Esophagus muscularis mucosa (tissue), 4 donors: ENCODE measurements at regions not wholly inside any gene's neighbourhood (a gene's known extent, or its start where the extent isn't known, plus 50 kb on each side); places are given as distances from the start of the nearest gene placed in this dataset.

Source experiments
- DNase-seq: peaks from one replicate; pipeline ENCODE4 v3.0.0-alpha.2; 2017; ENCODE audit errors: extremely low spot score
- H3K27ac ChIP-seq, 4 donors: fragments of 200-600 bp; sonication (generic); replicated peaks in 1 of 4; 1 replicate in 3 of 4; 2 replicates in 1 of 4; pipeline ENCODE4 v1.5.1; 2016 to 2019; ENCODE audit warnings: mild to moderate bottlenecking in 1 of 4
- H3K27me3 ChIP-seq, 4 donors: fragments of 200-600 bp; sonication (generic); one replicate each; pipeline versions ENCODE4 v1.5.1 to v1.6.0; 2016 to 2019
- H3K36me3 ChIP-seq, 4 donors: fragments of 200-600 bp; sonication (generic); one replicate each; pipeline ENCODE4 v1.5.1; 2016 to 2019
- H3K4me1 ChIP-seq, 4 donors: fragments of 200-600 bp; sonication (generic); one replicate each; pipeline ENCODE4 v1.5.1; 2016 to 2019
- H3K4me3 ChIP-seq, 4 donors: fragments of 200-600 bp; sonication (generic); 1 replicate in 2 of 4; 2 replicates in 2 of 4; pipeline ENCODE4 v1.5.1; 2016 to 2019; ENCODE audit warnings: mild to moderate bottlenecking in 4 of 4, moderate library complexity in 1 of 4
- H3K9me3 ChIP-seq, 4 donors: fragments of 200-600 bp; sonication (generic); 1 replicate in 3 of 4; 2 replicates in 1 of 4; pipeline ENCODE4 v1.5.1; 2016 to 2019
- CTCF ChIP-seq, 3 experiments: fragments of 200-600 bp in 2 of 3; fragments of 450-650 bp in 1 of 3; sonication (generic) in 2 of 3; IDR thresholded peaks; one replicate each; pipeline ENCODE4 v1.5.1; 2017 to 2019; ENCODE audit warnings: antibody characterized with exemption in 3 of 3, mild to moderate bottlenecking in 2 of 3, moderate library complexity in 1 of 3
- EP300 ChIP-seq: sonication (generic); formaldehyde crosslinking; IDR thresholded peaks from one replicate; pipeline ENCODE4 v1.6.1; 2017; ENCODE audit warnings: antibody characterized with exemption
- POLR2A ChIP-seq: fragments of 450-650 bp; IDR thresholded peaks from one replicate; pipeline ENCODE4 v1.6.1; 2017; ENCODE audit warnings: antibody characterized with exemption, moderate library complexity, mild to moderate bottlenecking, low read depth
- POLR2AphosphoS5 ChIP-seq, 2 donors: sonication (generic); formaldehyde crosslinking; IDR thresholded peaks; one replicate each; pipeline ENCODE4 v1.6.1; 2017; ENCODE audit warnings: antibody characterized with exemption in 2 of 2
- WGBS: methylation state at CpG from one replicate; pipeline ENCODE4 v1.1.5; 2018; 5-methylcytosine and 5-hydroxymethylcytosine counted together
- intact Hi-C: fragments of 100-400 bp; cut with DNase I; formaldehyde crosslinking; loops from one replicate; pipeline ENCODE4 v1.15.1; 2023

DNA sequence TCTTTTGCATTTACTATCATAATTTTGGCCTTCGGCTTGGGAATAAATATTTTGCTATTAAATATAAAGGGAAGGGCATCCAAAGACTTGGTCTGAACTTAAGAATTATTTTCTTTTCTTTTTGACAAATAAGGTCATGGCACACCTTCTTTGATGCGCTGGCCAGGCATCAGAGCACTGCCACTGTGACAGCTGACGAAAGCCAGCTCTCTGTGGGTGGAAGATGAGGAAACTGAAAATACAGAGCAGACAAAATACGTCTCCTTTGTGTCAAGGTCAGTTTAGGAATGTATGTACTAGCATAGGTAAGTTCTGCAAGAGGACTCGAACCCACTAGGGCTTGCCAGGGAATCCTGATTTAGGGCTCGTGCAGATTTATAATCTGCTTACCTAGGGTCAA, 155.9 kb upstream of the MEIS1 start:
- 92% methylated on average over 3 of the region's 6 CpGs for WGBS
- no peak for TF ChIP-seq POLR2A
- no peak for TF ChIP-seq POLR2AphosphoS5 (IDR thresholded peaks at IDR 0.05)
- no peak for TF ChIP-seq EP300
- no peak for TF ChIP-seq CTCF (IDR thresholded peaks at IDR 0.05)

GRCh38 chr2:66275984-66276383, 158.9 kb upstream of the MEIS1 start:
- WGBS, result 72% methylated on average over 1 of the region's 1 CpG
- TF ChIP-seq CTCF (IDR thresholded peaks at IDR 0.05) (peak in 1 of 3 experiments; percentile 2), POLR2AphosphoS5 (IDR thresholded peaks at IDR 0.05) (no peak)
- Histone ChIP-seq H3K4me3 (no peak overlapping the region), H3K27ac (no peak overlapping the region), H3K9me3 (no peaks in the 10 kb centered on the region), H3K27me3 (no peaks in the 10 kb centered on the region), H3K36me3 (no peaks in the 10 kb centered on the region), H3K4me1 (no peaks in the 10 kb centered on the region)
- intact Hi-C loops, result no loop called here
- no peak for DNase-seq

More for the DNA sequence above, 155.9 kb upstream of the MEIS1 start:
- Histone ChIP-seq H3K4me1 (no peaks in the 10 kb centered on the region), H3K36me3 (no peaks in the 10 kb centered on the region), H3K27ac (no peak overlapping the region), H3K27me3 (no peaks in the 10 kb centered on the region), H3K9me3 (no peaks in the 10 kb centered on the region), H3K4me3 (no peak overlapping the region)
- DNase-seq, result no peak
- intact Hi-C loops, result no loop called here

DNA sequence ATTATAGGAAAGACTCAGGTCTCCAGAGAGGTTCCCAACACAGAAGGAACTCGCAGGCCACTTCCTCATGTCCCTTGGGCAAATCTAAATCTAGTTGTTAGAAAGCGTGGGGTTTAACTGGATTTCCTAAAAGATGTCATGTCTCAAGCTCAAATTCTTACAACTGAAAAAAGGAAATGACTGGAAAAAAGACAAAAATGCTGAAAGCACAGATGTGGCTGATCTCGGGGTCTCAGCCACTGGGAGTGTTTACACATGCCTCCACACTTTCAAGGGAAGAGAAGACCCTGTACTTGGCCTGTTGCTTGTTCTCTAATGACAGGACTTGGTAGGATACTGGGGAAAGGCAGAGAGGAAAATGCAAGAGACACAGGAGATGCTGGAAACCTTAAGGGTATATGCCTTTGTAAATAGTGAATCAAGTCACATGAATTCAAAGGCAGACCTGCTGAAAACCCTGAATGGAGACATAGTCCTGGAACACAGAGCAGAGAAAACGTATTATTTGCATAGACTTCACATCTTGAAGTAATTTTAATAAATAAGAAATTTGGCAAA, 160.9 kb upstream of the MEIS1 start:
- no peaks in the 10 kb centered on the region for H3K4me1 ChIP-seq
- H3K9me3 ChIP-seq, result no peaks in the 10 kb centered on the region
- H3K27me3 ChIP-seq, result no peaks in the 10 kb centered on the region
- 76% methylated on average over 4 of the region's 4 CpGs for WGBS
- TF ChIP-seq POLR2AphosphoS5 (IDR thresholded peaks at IDR 0.05) (no peak), POLR2A (no peak), EP300 (no peak), CTCF (IDR thresholded peaks at IDR 0.05) (no peak)
- H3K36me3 ChIP-seq, result no peaks in the 10 kb centered on the region
- intact Hi-C loops, result no loop called here
- DNase-seq, result no peak
- no peak overlapping the region for H3K4me3 ChIP-seq
- no peak overlapping the region for H3K27ac ChIP-seq

DNA sequence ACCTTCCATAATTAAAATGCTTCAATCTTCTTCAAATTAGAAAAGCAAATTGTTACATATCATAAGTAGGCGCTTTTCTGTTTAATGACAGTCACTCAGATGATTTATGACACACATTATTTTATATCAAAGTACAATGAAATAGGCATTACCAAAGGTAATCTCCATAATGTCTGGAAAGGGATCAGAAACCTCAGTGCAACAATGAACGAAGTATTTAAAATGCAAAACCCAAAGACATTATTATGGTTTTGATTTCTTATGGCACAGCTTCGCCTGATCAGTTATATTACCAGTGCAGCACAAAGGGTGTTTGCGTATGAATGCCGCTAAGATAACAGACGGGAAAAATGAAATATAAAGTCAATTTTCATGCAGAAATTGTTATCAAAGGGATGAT, 162.2 kb upstream of the MEIS1 start:
- intact Hi-C loops, result no loop called here
- Histone ChIP-seq H3K4me3 (no peak overlapping the region), H3K27ac (no peak overlapping the region), H3K4me1 (no peaks in the 10 kb centered on the region), H3K36me3 (no peaks in the 10 kb centered on the region), H3K9me3 (no peaks in the 10 kb centered on the region), H3K27me3 (no peaks in the 10 kb centered on the region)
- no peak for DNase-seq
- WGBS, result 87% methylated on average over 6 of the region's 6 CpGs
- TF ChIP-seq POLR2A, result no peak
- TF ChIP-seq POLR2AphosphoS5 (IDR thresholded peaks at IDR 0.05), result no peak
- no peak for TF ChIP-seq EP300
- TF ChIP-seq CTCF (IDR thresholded peaks at IDR 0.05), result no peak

- intact Hi-C loops, result no loop called here
- no peak for DNase-seq
- Histone ChIP-seq H3K4me1 (no peaks in the 10 kb centered on the region), H3K4me3 (no peak overlapping the region), H3K9me3 (no peaks in the 10 kb centered on the region), H3K27me3 (no peaks in the 10 kb centered on the region), H3K27ac (no peak overlapping the region), H3K36me3 (no peaks in the 10 kb centered on the region)
- WGBS, result 76% methylated on average over 2 of the region's 2 CpGs
- TF ChIP-seq POLR2A, result no peak
- no peak for TF ChIP-seq CTCF (IDR thresholded peaks at IDR 0.05)
- no peak for TF ChIP-seq EP300
- no peak for TF ChIP-seq POLR2AphosphoS5 (IDR thresholded peaks at IDR 0.05)
Observed at GRCh38 chr2:66271777-66272176, 163.1 kb upstream of the MEIS1 start.
